Nephron progenitor cell (in vitro differentiated cells): ENCODE measurements at regions not wholly inside any gene's neighbourhood (a gene's known extent, or its start where the extent isn't known, plus 50 kb on each side); places are given as distances from the start of the nearest gene placed in this dataset.
A peak's percentile ranks its signal among the peaks of the same experiment; 100 is the strongest.

Experiments used
- DNase-seq: peaks from one replicate; pipeline ENCODE4 v3.0.0; 2021
- H3K27ac Mint-ChIP-seq: 2 replicates; pipeline ENCODE4 v1.8.0; 2021; ENCODE audit warnings: mild to moderate bottlenecking, moderate library complexity, mixed read lengths
- H3K27me3 Mint-ChIP-seq: 2 replicates; pipeline ENCODE4 v1.8.0; 2021; ENCODE audit warnings: mild to moderate bottlenecking, low read depth, mixed read lengths; ENCODE audit not compliant: poor library complexity
- H3K36me3 Mint-ChIP-seq: 2 replicates; pipeline ENCODE4 v1.8.0; 2021; ENCODE audit warnings: low read depth, mixed read lengths
- H3K4me1 Mint-ChIP-seq: 2 replicates; pipeline ENCODE4 v1.8.0; 2021; ENCODE audit warnings: mixed read lengths
- H3K4me3 Mint-ChIP-seq: 2 replicates; pipeline ENCODE4 v1.8.0; 2021; ENCODE audit warnings: mild to moderate bottlenecking, moderate library complexity, mixed read lengths
- H3K9me3 Mint-ChIP-seq: 2 replicates; pipeline ENCODE4 v1.8.0; 2021; ENCODE audit warnings: mild to moderate bottlenecking, moderate library complexity, mixed read lengths
- CTCF ChIP-seq: fragments of 200-600 bp; sonication (generic); IDR thresholded peaks from 2 replicates; pipeline ENCODE4 v1.5.0; 2021; ENCODE audit warnings: antibody characterized with exemption

GRCh38 chrX:14412686-14413085 is 116.7 kb upstream of the GLRA2 start:
- H3K9me3 Mint-ChIP-seq = peaks cover 12% of the 10 kb centered on the region

GRCh38 chrX:14411326-14411725 is 118.0 kb upstream of the GLRA2 start:
- no peak for DNase-seq
- Mint-ChIP-seq H3K27ac (no peak overlapping the region), H3K27me3 (no peaks in the 10 kb centered on the region), H3K9me3 (peaks cover 12% of the 10 kb centered on the region), H3K36me3 (no peaks in the 10 kb centered on the region), H3K4me1 (no peaks in the 10 kb centered on the region), H3K4me3 (no peak overlapping the region)
- TF ChIP-seq CTCF = no peak

More at GRCh38 chrX:14412686-14413085, 116.7 kb upstream of the GLRA2 start:
- no peaks in the 10 kb centered on the region for H3K4me1 Mint-ChIP-seq
- no peaks in the 10 kb centered on the region for H3K36me3 Mint-ChIP-seq
- H3K4me3 Mint-ChIP-seq = no peak overlapping the region
- TF ChIP-seq CTCF = no peak
- H3K27ac Mint-ChIP-seq = no peak overlapping the region
- H3K27me3 Mint-ChIP-seq = no peaks in the 10 kb centered on the region
- no peak for DNase-seq

GRCh38 chrX:14409341-14409740 is 120.0 kb upstream of the GLRA2 start:
- Mint-ChIP-seq H3K27me3 (no peaks in the 10 kb centered on the region), H3K36me3 (no peaks in the 10 kb centered on the region), H3K9me3 (peaks cover 8% of the 10 kb centered on the region), H3K4me3 (no peak overlapping the region), H3K4me1 (no peaks in the 10 kb centered on the region), H3K27ac (no peak overlapping the region)
- DNase-seq = no peak
- no peak for TF ChIP-seq CTCF

- H3K4me3 Mint-ChIP-seq = no peak overlapping the region
- peaks cover 3% of the 10 kb centered on the region for H3K9me3 Mint-ChIP-seq
- no peaks in the 10 kb centered on the region for H3K36me3 Mint-ChIP-seq
- DNase-seq = no peak
- no peaks in the 10 kb centered on the region for H3K4me1 Mint-ChIP-seq
- TF ChIP-seq CTCF = no peak
- H3K27ac Mint-ChIP-seq = no peak overlapping the region
- no peaks in the 10 kb centered on the region for H3K27me3 Mint-ChIP-seq
These were observed 123.1 kb upstream of the GLRA2 start for GRCh38 chrX:14406225-14406624.

- peak overlapping the region; percentile 66 for H3K27ac Mint-ChIP-seq
- H3K27me3 Mint-ChIP-seq = peaks cover 4% of the 10 kb centered on the region
- no peak for TF ChIP-seq CTCF
- no peak for DNase-seq
- peaks cover 5% of the 10 kb centered on the region for H3K4me1 Mint-ChIP-seq
- peaks cover 29% of the 10 kb centered on the region for H3K9me3 Mint-ChIP-seq
- H3K36me3 Mint-ChIP-seq = no peaks in the 10 kb centered on the region
- H3K4me3 Mint-ChIP-seq = no peak overlapping the region
These were observed 130.6 kb upstream of the GLRA2 start for GRCh38 chrX:14398725-14399124.

GRCh38 chrX:14389682-14390081 is 139.7 kb upstream of the GLRA2 start:
- TF ChIP-seq CTCF = no peak
- H3K27me3 Mint-ChIP-seq = peaks cover 6% of the 10 kb centered on the region
- H3K9me3 Mint-ChIP-seq = peaks cover 37% of the 10 kb centered on the region
- H3K27ac Mint-ChIP-seq = no peak overlapping the region
- no peak for DNase-seq
- no peaks in the 10 kb centered on the region for H3K36me3 Mint-ChIP-seq
- H3K4me1 Mint-ChIP-seq = peaks cover 9% of the 10 kb centered on the region
- H3K4me3 Mint-ChIP-seq = no peak overlapping the region
